ENCODE measurements at regions not wholly inside any gene's neighbourhood (a gene's known extent, or its start where the extent isn't known, plus 50 kb on each side); places are given as distances from the start of the nearest gene placed in this dataset.

- TF ChIP-seq, protein P1, sequence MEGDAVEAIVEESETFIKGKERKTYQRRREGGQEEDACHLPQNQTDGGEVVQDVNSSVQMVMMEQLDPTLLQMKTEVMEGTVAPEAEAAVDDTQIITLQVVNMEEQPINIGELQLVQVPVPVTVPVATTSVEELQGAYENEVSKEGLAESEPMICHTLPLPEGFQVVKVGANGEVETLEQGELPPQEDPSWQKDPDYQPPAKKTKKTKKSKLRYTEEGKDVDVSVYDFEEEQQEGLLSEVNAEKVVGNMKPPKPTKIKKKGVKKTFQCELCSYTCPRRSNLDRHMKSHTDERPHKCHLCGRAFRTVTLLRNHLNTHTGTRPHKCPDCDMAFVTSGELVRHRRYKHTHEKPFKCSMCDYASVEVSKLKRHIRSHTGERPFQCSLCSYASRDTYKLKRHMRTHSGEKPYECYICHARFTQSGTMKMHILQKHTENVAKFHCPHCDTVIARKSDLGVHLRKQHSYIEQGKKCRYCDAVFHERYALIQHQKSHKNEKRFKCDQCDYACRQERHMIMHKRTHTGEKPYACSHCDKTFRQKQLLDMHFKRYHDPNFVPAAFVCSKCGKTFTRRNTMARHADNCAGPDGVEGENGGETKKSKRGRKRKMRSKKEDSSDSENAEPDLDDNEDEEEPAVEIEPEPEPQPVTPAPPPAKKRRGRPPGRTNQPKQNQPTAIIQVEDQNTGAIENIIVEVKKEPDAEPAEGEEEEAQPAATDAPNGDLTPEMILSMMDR (IDR thresholded peaks at IDR 0.05; ENCODE audit: insufficient read depth, low read depth, low read length, missing control alignments) = no peak
- H3K4me3 ChIP-seq (ENCODE audit: low read depth, low read length) = no peak overlapping the region
- no peak for DNase-seq (ENCODE audit: low read depth)
Observed at GRCh38 chr3:161848376-161848775, 351.8 kb downstream of the OTOL1 start.

GRCh38 chr3:161851941-161852566 is 355.4 kb downstream of the OTOL1 start:
- no peak overlapping the region for H3K4me3 ChIP-seq (ENCODE audit: low read depth, low read length)
- TF ChIP-seq, protein P1 (IDR thresholded peaks at IDR 0.05; ENCODE audit: insufficient read depth, low read depth, low read length, missing control alignments) = peak; percentile 86
- peak; percentile 67 for DNase-seq (ENCODE audit: low read depth)

DNA sequence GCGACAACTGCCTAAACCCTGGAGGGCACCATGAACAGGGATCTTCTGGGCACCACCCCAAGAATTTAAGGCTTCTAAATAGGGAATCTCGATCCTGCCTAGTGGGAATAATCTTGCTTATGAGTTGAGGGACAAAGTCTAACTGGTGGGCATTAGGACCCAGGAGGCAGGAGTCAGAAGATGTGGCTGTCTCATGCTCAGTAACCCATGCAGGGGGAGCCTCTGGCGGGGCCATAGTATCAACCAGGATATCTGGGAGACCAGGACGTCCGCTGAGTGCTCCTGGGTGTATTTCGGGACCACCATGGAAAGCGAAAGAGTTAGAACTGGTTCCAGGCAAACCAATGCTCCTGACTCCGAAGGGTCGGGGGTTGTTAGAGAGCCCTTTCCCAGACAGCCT is 356.1 kb downstream of the OTOL1 start:
- no peak overlapping the region for H3K4me3 ChIP-seq (ENCODE audit: low read depth, low read length)
- TF ChIP-seq, protein P1 (IDR thresholded peaks at IDR 0.05; ENCODE audit: insufficient read depth, low read depth, low read length, missing control alignments) = no peak
- DNase-seq (ENCODE audit: low read depth) = no peak

DNA sequence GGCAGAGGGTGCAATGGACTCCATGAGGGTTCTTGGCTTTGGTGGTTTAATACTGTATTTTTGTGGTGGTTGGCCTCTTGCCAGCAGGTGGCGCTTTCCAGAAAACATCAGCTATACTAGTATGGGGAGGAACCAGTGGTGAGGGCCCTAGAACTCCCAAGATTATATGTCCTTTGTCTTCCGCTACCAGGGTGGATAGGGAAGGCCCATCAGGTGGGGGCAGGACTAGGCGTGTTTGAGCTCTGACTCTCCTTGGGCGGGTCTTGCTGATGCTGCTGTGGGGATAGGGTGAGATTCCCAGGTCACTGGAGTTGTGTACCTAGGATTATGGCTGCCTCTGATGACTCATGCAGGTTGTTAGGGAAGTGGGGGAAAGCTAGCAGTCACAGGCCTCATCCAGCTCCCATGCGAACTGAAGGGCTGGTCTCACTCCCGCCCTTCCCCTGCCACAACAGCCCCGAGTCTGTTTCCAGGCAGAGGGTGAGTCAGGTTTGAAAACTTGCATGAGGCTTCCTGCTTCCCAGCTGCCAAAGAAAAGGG is 357.7 kb downstream of the OTOL1 start:
- H3K4me3 ChIP-seq (ENCODE audit: low read depth, low read length) = no peak overlapping the region
- TF ChIP-seq, protein P1 (IDR thresholded peaks at IDR 0.05; ENCODE audit: insufficient read depth, low read depth, low read length, missing control alignments) = peak; percentile 41
- peak; percentile 45 for DNase-seq (ENCODE audit: low read depth)

- TF ChIP-seq, protein P1 (IDR thresholded peaks at IDR 0.05; ENCODE audit: insufficient read depth, low read depth, low read length, missing control alignments) = no peak
- no peak overlapping the region for H3K4me3 ChIP-seq (ENCODE audit: low read depth, low read length)
- no peak for DNase-seq (ENCODE audit: low read depth)
Observed at GRCh38 chr3:161859057-161859456, 362.4 kb downstream of the OTOL1 start.

DNA sequence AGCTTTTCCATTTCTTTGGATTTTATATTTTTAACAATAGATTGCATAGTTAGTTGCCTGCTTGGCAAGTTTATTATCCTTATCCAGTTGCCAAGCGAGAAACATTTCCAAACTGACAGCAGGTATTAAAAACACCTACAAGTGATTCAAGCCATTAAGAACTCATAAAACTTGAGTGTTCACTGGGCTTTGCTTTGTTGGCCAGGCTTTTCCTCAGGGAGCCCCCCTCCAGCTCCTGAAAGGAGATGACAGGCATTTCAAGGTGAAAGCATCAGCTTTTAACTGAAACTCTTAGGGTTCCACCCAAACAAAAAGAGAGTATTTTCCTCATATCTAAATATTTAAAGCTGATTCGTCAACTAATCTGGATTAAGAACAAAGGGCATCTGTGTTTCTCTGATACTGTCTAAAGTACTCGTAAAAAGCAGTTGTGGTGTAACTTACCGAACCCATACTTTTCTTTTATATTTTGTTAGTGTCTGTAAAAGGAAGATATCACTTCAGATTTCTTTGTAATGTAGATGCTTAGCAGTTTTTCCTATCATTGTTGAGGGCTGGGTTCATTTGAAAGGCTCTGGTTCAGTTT is 363.4 kb downstream of the OTOL1 start:
- H3K4me3 ChIP-seq (ENCODE audit: low read depth, low read length) = no peak overlapping the region
- TF ChIP-seq, protein P1 (IDR thresholded peaks at IDR 0.05; ENCODE audit: insufficient read depth, low read depth, low read length, missing control alignments) = no peak
- DNase-seq (ENCODE audit: low read depth) = no peak

Measured in GM12865 (cell line).